IMR-90 (cell line): ENCODE measurements at regions not wholly inside any gene's neighbourhood (a gene's known extent, or its start where the extent isn't known, plus 50 kb on each side); places are given as distances from the start of the nearest gene placed in this dataset.

Source experiments
- ATAC-seq: fragments of 200-7000 bp; cut with Tn5 transposase; 2 replicates; pipeline ENCODE4 v1.9.1; 2020; ENCODE audit warnings: low read depth, mild to moderate bottlenecking, moderate library complexity
- BruUV-seq: library from RNA; stranded (reverse); fragments of 400-500 nt; replicated peaks from 2 replicates; lab custom pipeline; 2021; lab: Mats Ljungman, UMichigan
- CTCF ChIA-PET: fragments of 300-600 bp; formaldehyde crosslinking; extraction: SDS; loops from one replicate; lab custom pipeline; 2021; ENCODE audit warnings: antibody characterized with exemption; lab: Yijun Ruan, JAX
- POLR2A ChIA-PET: fragments of 300-600 bp; sonication (Branson Sonifier 250); formaldehyde crosslinking; loops from one replicate; lab custom pipeline; 2022; ENCODE audit warnings: antibody characterized with exemption; ENCODE audit not compliant: unreplicated experiment; lab: Charles Lee
- DNase-seq: peaks from one replicate; pipeline ENCODE4 v3.0.0; 2013
- H2AFZ ChIP-seq: replicated peaks from 2 replicates; pipeline ENCODE3; 2013; ENCODE audit warnings: low read length, mild to moderate bottlenecking; ENCODE audit not compliant: poor library complexity
- H2AK5ac ChIP-seq: 2 replicates; pipeline ENCODE4 v1.6.1; 2013; ENCODE audit warnings: low read depth, low read length, inconsistent platforms
- H2AK9ac ChIP-seq: replicated peaks from 2 replicates; pipeline ENCODE3; 2013; ENCODE audit warnings: mild to moderate bottlenecking, low read depth, low read length, moderate library complexity; ENCODE audit not compliant: poor library complexity
- H2BK120ac ChIP-seq: 2 replicates; pipeline ENCODE4 v1.6.1; 2013; ENCODE audit warnings: low read depth, low read length, inconsistent platforms
- H2BK15ac ChIP-seq: 3 replicates; pipeline ENCODE4 v1.6.1; 2013; ENCODE audit warnings: low read depth, low read length, inconsistent platforms
- H2BK20ac ChIP-seq: 2 replicates; pipeline ENCODE4 v1.6.1; 2013; ENCODE audit warnings: low read depth, mild to moderate bottlenecking, inconsistent platforms, low read length, moderate library complexity
- H2BK5ac ChIP-seq: 2 replicates; pipeline ENCODE4 v1.6.1; 2013; ENCODE audit warnings: mild to moderate bottlenecking, low read depth, low read length, inconsistent platforms; ENCODE audit not compliant: poor library complexity, severe bottlenecking
- H3K14ac ChIP-seq: replicated peaks from 2 replicates; pipeline ENCODE4 v1.6.1; 2013; ENCODE audit warnings: low read depth, low read length, inconsistent platforms
- H3K18ac ChIP-seq: 2 replicates; pipeline ENCODE4 v1.6.1; 2013; ENCODE audit warnings: low read depth, low read length, control low read depth
- H3K23ac ChIP-seq: 2 replicates; pipeline ENCODE4 v1.6.1; 2013; ENCODE audit warnings: low read depth, low read length, inconsistent platforms
- H3K27ac ChIP-seq: 2 replicates; pipeline ENCODE4 v1.5.1; 2013; ENCODE audit warnings: mild to moderate bottlenecking, control low read depth, low read length; ENCODE audit not compliant: insufficient read depth
- H3K27me3 ChIP-seq: 2 replicates; pipeline ENCODE4 v1.6.1; 2013; ENCODE audit warnings: low read length; ENCODE audit not compliant: control insufficient read depth, insufficient read depth
- H3K36me3 ChIP-seq: 2 replicates; pipeline ENCODE4 v1.6.1; 2013; ENCODE audit warnings: low read length, mixed read lengths; ENCODE audit not compliant: control insufficient read depth, insufficient read depth
- H3K4ac ChIP-seq: 2 replicates; pipeline ENCODE4 v1.6.1; 2013; ENCODE audit warnings: low read depth, low read length, inconsistent platforms
- H3K4me1 ChIP-seq: 2 replicates; pipeline ENCODE4 v1.6.1; 2013; ENCODE audit warnings: low read length, mixed read lengths; ENCODE audit not compliant: control insufficient read depth, insufficient read depth
- H3K4me2 ChIP-seq: 2 replicates; pipeline ENCODE4 v1.6.1; 2013; ENCODE audit warnings: low read depth, mild to moderate bottlenecking, control low read depth, low read length, moderate library complexity
- H3K4me3 ChIP-seq: 2 replicates; pipeline ENCODE4 v1.5.1; 2013; ENCODE audit warnings: low read depth, mild to moderate bottlenecking, control low read depth, low read length, moderate library complexity; ENCODE audit not compliant: insufficient read depth
- H3K56ac ChIP-seq: 2 replicates; pipeline ENCODE4 v1.6.1; 2013; ENCODE audit warnings: low read length, inconsistent platforms; ENCODE audit not compliant: insufficient read depth; ENCODE audit errors: extremely low read depth
- H3K79me1 ChIP-seq, 2 experiments: 2 replicates each; pipeline ENCODE4 v1.6.1; 2013; ENCODE audit warnings: low read length in 2 of 2, inconsistent platforms in 1 of 2, low read depth in 1 of 2
- H3K9ac ChIP-seq: 2 replicates; pipeline ENCODE4 v1.6.1; 2013; ENCODE audit warnings: low read depth, low read length, control low read depth
- H3K9me1 ChIP-seq: 2 replicates; pipeline ENCODE4 v1.6.1; 2013; ENCODE audit warnings: low read length, inconsistent platforms; ENCODE audit not compliant: insufficient read depth
- H3K9me3 ChIP-seq: 2 replicates; pipeline ENCODE4 v1.6.1; 2013; ENCODE audit warnings: low read length; ENCODE audit not compliant: control insufficient read depth, insufficient read depth
- H4K20me1 ChIP-seq: 2 replicates; pipeline ENCODE4 v1.6.1; 2013; ENCODE audit warnings: low read length, inconsistent platforms; ENCODE audit not compliant: insufficient read depth
- H4K5ac ChIP-seq: 2 replicates; pipeline ENCODE4 v1.6.1; 2013; ENCODE audit warnings: mild to moderate bottlenecking, low read depth, low read length, control low read depth
- H4K8ac ChIP-seq, 2 experiments: 2 replicates each; pipeline ENCODE4 v1.6.1; 2013; ENCODE audit warnings: low read depth in 2 of 2, low read length in 2 of 2, control low read depth in 1 of 2, inconsistent platforms in 1 of 2
- H4K91ac ChIP-seq: 2 replicates; pipeline ENCODE4 v1.6.1; 2013; ENCODE audit warnings: low read depth, low read length, inconsistent platforms; ENCODE audit not compliant: insufficient read depth
- BHLHE40 ChIP-seq: fragments of 150-350 bp; IDR thresholded peaks from 2 replicates; pipeline ENCODE4 v1.6.1; 2016; ENCODE audit warnings: mild to moderate bottlenecking, low read depth, low read length
- FOS ChIP-seq: fragments of 150-350 bp; IDR thresholded peaks from 2 replicates; pipeline ENCODE4 v1.6.1; 2016; ENCODE audit warnings: low read depth, low read length
- NFE2L2 ChIP-seq: fragments of 150-350 bp; IDR thresholded peaks from 2 replicates; pipeline ENCODE4 v1.6.1; 2016; ENCODE audit warnings: low read depth, mild to moderate bottlenecking, low read length
- RCOR1 ChIP-seq: IDR thresholded peaks from 2 replicates; pipeline ENCODE4 v1.6.1; 2012; ENCODE audit warnings: mild to moderate bottlenecking, low read length, improper control_type of control experiment; ENCODE audit not compliant: insufficient replicate concordance
- WGBS, 2 experiments: methylation state at CpG; one replicate each; pipeline versions ENCODE4 v1.1.5 to v1.1.7; 2013; ENCODE audit warnings: missing lambda C conversion rate in 2 of 2; ENCODE audit not compliant: insufficient read length in 1 of 2; ENCODE audit errors: extremely low coverage in 2 of 2; 5-methylcytosine and 5-hydroxymethylcytosine counted together
- dilution Hi-C: fragments of 300-500 bp; cut with HindIII; formaldehyde crosslinking; loops from one replicate; pipeline ENCODE4 v1.14.3; 2018; ENCODE audit warnings: low sequenced_read_pairs; ENCODE audit not compliant: unreplicated experiment
- in situ Hi-C: fragments of 300-500 bp; cut with MboI; formaldehyde crosslinking; loops from 3 replicates; pipeline ENCODE4 v1.14.3; 2019; ENCODE audit warnings: low sequenced_read_pairs, inconsistent platforms, mixed read lengths
- intact Hi-C: fragments of 100-400 bp; cut with micrococcal nuclease; formaldehyde crosslinking; loops from 2 replicates; pipeline ENCODE4 v1.10.0; 2022
- TF ChIP-seq, protein P1 (sequence below): fragments of 150-350 bp; IDR thresholded peaks from 2 replicates; pipeline ENCODE4 v1.6.1; 2017; ENCODE audit warnings: mild to moderate bottlenecking, antibody characterized with exemption, low read length, low read depth
- TF ChIP-seq, protein P2 (sequence below): conservative IDR thresholded peaks from 2 replicates; pipeline ENCODE4 v1.5.1; 2012; ENCODE audit warnings: mild to moderate bottlenecking, low read depth, low read length, improper control_type of control experiment
- TF ChIP-seq, protein P3 (sequence below): fragments of 150-350 bp; IDR thresholded peaks from 2 replicates; pipeline ENCODE4 v1.6.1; 2016; ENCODE audit warnings: low read depth, mild to moderate bottlenecking, low read length, moderate library complexity, borderline replicate concordance

DNA sequence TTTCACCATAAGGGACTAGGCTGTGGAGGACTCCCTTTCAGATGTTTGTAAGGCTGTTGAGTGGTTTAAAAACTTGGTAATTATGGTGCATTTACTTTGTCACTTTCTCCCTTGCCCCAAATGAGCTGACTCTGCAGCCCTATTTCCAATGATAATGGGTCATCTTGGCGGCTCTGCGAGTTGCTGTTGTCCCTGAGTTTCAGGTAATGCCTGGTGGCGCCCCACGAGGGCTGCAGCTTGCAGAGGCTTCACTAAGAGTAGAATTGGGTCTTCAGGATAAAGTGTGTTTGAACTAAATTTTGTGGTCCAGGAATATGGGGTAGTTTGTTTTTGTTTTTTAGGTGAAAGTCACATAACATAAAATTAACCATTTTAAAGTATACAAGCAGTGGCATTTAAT is 450.1 kb upstream of the CFAP20DC start:
- Histone ChIP-seq H3K79me1 (no peaks in the 10 kb centered on the region), H3K4me1 (no peaks in the 10 kb centered on the region), H3K4me2 (no peak overlapping the region), H3K27me3 (peaks cover 5% of the 10 kb centered on the region), H3K36me3 (no peaks in the 10 kb centered on the region), H3K9me3 (no peaks in the 10 kb centered on the region), H3K18ac (no peak overlapping the region), H3K4me3 (no peak overlapping the region), H3K14ac (no peak overlapping the region), H2AK5ac (no peak overlapping the region), H2AK9ac (no peak overlapping the region), H2BK5ac (no peak overlapping the region), H2BK15ac (no peak overlapping the region), H3K23ac (no peak overlapping the region), H3K56ac (no peak overlapping the region), H3K4ac (no peak overlapping the region), H2BK120ac (no peak overlapping the region), H4K5ac (no peak overlapping the region), H4K8ac (no peak overlapping the region), H3K27ac (no peak overlapping the region), H3K9me1 (0 out of 2 replicates have a peak, but pooled peaks cover 4% of the 10 kb centered on the region), H4K20me1 (no peaks in the 10 kb centered on the region), H2AFZ (no peak overlapping the region), H3K9ac (no peak overlapping the region), H4K91ac (no peak overlapping the region), H2BK20ac (no peak overlapping the region)
- no TSS peak for BruUV-seq
- in situ Hi-C loops = no loop called here
- CTCF ChIA-PET = no interaction called here
- DNase-seq (no peak), ATAC-seq (no peak)
- POLR2A ChIA-PET = no interaction called here
- no CpG with 5 or more reads among the region's 4 CpGs for WGBS, 2 experiments
- dilution Hi-C loops = no loop called here
- intact Hi-C loops = no loop called here
- no peak for TF ChIP-seq RCOR1
- TF ChIP-seq BHLHE40 = no peak
- TF ChIP-seq, protein P1, sequence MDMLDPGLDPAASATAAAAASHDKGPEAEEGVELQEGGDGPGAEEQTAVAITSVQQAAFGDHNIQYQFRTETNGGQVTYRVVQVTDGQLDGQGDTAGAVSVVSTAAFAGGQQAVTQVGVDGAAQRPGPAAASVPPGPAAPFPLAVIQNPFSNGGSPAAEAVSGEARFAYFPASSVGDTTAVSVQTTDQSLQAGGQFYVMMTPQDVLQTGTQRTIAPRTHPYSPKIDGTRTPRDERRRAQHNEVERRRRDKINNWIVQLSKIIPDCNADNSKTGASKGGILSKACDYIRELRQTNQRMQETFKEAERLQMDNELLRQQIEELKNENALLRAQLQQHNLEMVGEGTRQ = no peak
- TF ChIP-seq, protein P2, sequence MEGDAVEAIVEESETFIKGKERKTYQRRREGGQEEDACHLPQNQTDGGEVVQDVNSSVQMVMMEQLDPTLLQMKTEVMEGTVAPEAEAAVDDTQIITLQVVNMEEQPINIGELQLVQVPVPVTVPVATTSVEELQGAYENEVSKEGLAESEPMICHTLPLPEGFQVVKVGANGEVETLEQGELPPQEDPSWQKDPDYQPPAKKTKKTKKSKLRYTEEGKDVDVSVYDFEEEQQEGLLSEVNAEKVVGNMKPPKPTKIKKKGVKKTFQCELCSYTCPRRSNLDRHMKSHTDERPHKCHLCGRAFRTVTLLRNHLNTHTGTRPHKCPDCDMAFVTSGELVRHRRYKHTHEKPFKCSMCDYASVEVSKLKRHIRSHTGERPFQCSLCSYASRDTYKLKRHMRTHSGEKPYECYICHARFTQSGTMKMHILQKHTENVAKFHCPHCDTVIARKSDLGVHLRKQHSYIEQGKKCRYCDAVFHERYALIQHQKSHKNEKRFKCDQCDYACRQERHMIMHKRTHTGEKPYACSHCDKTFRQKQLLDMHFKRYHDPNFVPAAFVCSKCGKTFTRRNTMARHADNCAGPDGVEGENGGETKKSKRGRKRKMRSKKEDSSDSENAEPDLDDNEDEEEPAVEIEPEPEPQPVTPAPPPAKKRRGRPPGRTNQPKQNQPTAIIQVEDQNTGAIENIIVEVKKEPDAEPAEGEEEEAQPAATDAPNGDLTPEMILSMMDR = no peak
- no peak for TF ChIP-seq NFE2L2
- no peak for TF ChIP-seq FOS
- TF ChIP-seq, protein P3, sequence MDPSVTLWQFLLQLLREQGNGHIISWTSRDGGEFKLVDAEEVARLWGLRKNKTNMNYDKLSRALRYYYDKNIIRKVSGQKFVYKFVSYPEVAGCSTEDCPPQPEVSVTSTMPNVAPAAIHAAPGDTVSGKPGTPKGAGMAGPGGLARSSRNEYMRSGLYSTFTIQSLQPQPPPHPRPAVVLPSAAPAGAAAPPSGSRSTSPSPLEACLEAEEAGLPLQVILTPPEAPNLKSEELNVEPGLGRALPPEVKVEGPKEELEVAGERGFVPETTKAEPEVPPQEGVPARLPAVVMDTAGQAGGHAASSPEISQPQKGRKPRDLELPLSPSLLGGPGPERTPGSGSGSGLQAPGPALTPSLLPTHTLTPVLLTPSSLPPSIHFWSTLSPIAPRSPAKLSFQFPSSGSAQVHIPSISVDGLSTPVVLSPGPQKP = no peak
